GM19372 (cell line): ENCODE measurements at regions not wholly inside any gene's neighbourhood (a gene's known extent, or its start where the extent isn't known, plus 50 kb on each side); places are given as distances from the start of the nearest gene placed in this dataset.
"Not testable (repeated sequence)": the region's sequence is repeated elsewhere in the genome, so short reads cannot be mapped to it uniquely, and the experiment has no call there.

Source experiments
- ATAC-seq: cut with Tn5 transposase; IDR thresholded peaks from one replicate; pipeline ENCODE4 v1.9.1; 2021; ENCODE audit warnings: mild to moderate bottlenecking, low read depth, moderate library complexity; ENCODE audit not compliant: unreplicated experiment

GRCh38 chr5:58165152-58165551, 294.7 kb downstream of the PLK2 start:
- no peak for ATAC-seq

GRCh38 chr5:58161889-58162288, 298.0 kb downstream of the PLK2 start:
- ATAC-seq = not testable (repeated sequence)

GRCh38 chr5:58156973-58157701, 302.7 kb downstream of the PLK2 start:
- ATAC-seq = no peak

GRCh38 chr5:58156361-58156760, 303.5 kb downstream of the PLK2 start:
- no peak for ATAC-seq

GRCh38 chr5:58153255-58153654, 306.6 kb downstream of the PLK2 start:
- ATAC-seq = no peak

GRCh38 chr5:58151414-58151813, 308.5 kb downstream of the PLK2 start:
- ATAC-seq = no peak

GRCh38 chr5:58150926-58151325, 309.0 kb downstream of the PLK2 start:
- ATAC-seq = no peak

GRCh38 chr5:58149746-58150145, 310.1 kb downstream of the PLK2 start:
- no peak for ATAC-seq

- ATAC-seq = no peak
Measured at GRCh38 chr5:58149345-58149744, 310.5 kb downstream of the PLK2 start.

GRCh38 chr5:58148254-58148775, 311.6 kb downstream of the PLK2 start:
- no peak for ATAC-seq

- no peak for ATAC-seq
Measured at GRCh38 chr5:58145397-58145934, 314.4 kb downstream of the PLK2 start.

GRCh38 chr5:58143727-58144126, 316.2 kb downstream of the PLK2 start:
- no peak for ATAC-seq

- ATAC-seq = no peak
Measured at GRCh38 chr5:58143181-58143580, 316.7 kb downstream of the PLK2 start.

GRCh38 chr5:58138791-58139190, 321.1 kb downstream of the PLK2 start:
- ATAC-seq = no peak

GRCh38 chr5:58136406-58136805, 323.5 kb downstream of the PLK2 start:
- ATAC-seq = no peak

- ATAC-seq = no peak
Measured at GRCh38 chr5:58135571-58136335, 324.1 kb downstream of the PLK2 start.

GRCh38 chr5:58133631-58134296, 326.1 kb downstream of the PLK2 start:
- no peak for ATAC-seq

GRCh38 chr5:58133216-58133615, 326.7 kb downstream of the PLK2 start:
- ATAC-seq = no peak

- ATAC-seq = no peak
Measured at GRCh38 chr5:58127255-58128220, 332.3 kb downstream of the PLK2 start.

- ATAC-seq = no peak
Measured at GRCh38 chr5:58123501-58123900, 336.4 kb downstream of the PLK2 start.
